Aorta (tissue), 5 donors: ENCODE measurements at regions not wholly inside any gene's neighbourhood (a gene's known extent, or its start where the extent isn't known, plus 50 kb on each side); places are given as distances from the start of the nearest gene placed in this dataset.

Experiments used
- ATAC-seq: fragments of 200-7000 bp; cut with Tn5 transposase; one replicate; pipeline ENCODE4 v1.9.1; 2022; ENCODE audit warnings: moderate library complexity; ENCODE audit not compliant: low FRiP score
- DNase-seq, 2 donors: peaks; one replicate each; pipeline ENCODE4 v3.0.0-alpha.2; 2020
- H3K27ac ChIP-seq, 2 donors: one replicate each; pipeline ENCODE4 v1.5.1; 2013; ENCODE audit warnings: low read length in 2 of 2, mild to moderate bottlenecking in 2 of 2, moderate library complexity in 2 of 2, control low read depth in 1 of 2, inconsistent platforms in 1 of 2, low read depth in 1 of 2
- H3K27me3 ChIP-seq, 2 donors: one replicate each; pipeline ENCODE4 v1.6.1; 2013; ENCODE audit warnings: control low read depth in 1 of 2, low read length in 1 of 2, mild to moderate bottlenecking in 1 of 2, moderate library complexity in 1 of 2; ENCODE audit not compliant: insufficient read depth in 2 of 2, control insufficient read depth in 1 of 2
- H3K36me3 ChIP-seq, 2 donors: one replicate each; pipeline ENCODE4 v1.6.1; 2013; ENCODE audit warnings: control low read depth in 1 of 2, low read length in 1 of 2, mild to moderate bottlenecking in 1 of 2; ENCODE audit not compliant: insufficient read depth in 2 of 2, control insufficient read depth in 1 of 2
- H3K4me1 ChIP-seq, 2 donors: one replicate each; pipeline ENCODE4 v1.6.1; 2013; ENCODE audit warnings: low read length in 2 of 2, control low read depth in 1 of 2, mild to moderate bottlenecking in 1 of 2, moderate library complexity in 1 of 2; ENCODE audit not compliant: insufficient read depth in 2 of 2, control insufficient read depth in 1 of 2
- H3K4me3 ChIP-seq, 2 donors: one replicate each; pipeline ENCODE4 v1.5.1; 2013; ENCODE audit warnings: low read length in 2 of 2, control low read depth in 1 of 2, mild to moderate bottlenecking in 1 of 2
- H3K9me3 ChIP-seq: one replicate; pipeline ENCODE4 v1.6.1; 2013; ENCODE audit warnings: mild to moderate bottlenecking, low read length; ENCODE audit not compliant: control insufficient read depth
- WGBS, 2 donors: extraction: QIAGEN DNeasy Blood & Tissue Kit; methylation state at CpG; one replicate each; pipeline ENCODE4 v1.1.7; 2013; 5-methylcytosine and 5-hydroxymethylcytosine counted together
- intact Hi-C, 2 donors: fragments of 100-400 bp; cut with DNase I; formaldehyde crosslinking; loops; one replicate each; pipeline versions ENCODE4 v1.14.2 to v1.15.0; 2022
- donor health status: healthy with polysubstance abuse.
- donor health status: Bipolar disorder and iron deficiency.
- donor health status: DM: no; HTN: no; CAD: no.
- donor health status: DM: no; HTN: no; CAD: no.
- donor health status: DM: yes; HTN: yes; CAD: no.

DNA sequence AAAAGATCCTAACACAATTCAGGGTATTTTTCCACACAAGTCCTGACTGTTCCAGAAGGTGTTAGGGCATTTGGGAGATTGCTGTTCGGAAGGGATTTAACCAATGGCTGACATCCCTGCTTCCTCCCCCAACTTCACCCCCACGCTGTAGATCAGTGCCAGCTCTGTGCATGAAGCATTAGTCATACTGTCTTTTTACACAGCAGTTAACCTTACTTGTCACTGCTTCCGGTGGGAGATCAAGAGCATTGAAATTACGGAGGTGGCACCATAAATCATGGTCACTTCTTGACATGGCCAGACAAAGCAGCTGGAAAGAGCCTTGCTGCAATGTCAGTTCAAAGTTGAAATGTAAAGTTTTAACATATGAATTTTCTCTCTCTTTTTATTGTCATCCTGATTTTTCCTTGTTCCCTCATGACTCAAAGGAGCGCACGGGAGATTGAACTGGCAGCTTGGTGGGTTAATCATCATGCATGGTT is 70.2 kb downstream of the HRH4 start:
- ATAC-seq: no peak

DNA sequence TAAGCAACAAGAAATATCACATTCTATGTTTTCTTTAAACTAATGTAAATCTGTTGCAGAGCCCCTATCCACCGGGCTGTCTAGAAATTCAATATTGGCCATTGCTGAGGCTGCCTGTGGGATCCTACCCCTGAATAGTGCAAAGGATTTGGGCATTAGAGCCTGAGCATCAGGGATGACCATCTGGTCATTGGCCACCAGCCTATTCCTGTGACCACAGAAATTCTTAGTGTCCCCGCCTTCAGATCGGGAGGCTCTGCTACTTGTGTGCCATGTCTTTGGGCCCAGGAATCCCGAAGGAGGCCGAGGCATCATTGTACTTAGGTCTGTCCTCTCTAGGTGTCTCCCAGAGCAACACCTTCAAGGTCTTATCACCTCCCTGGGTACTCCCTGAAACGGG is 73.8 kb downstream of the HRH4 start:
- Histone ChIP-seq H3K4me3 (no peak overlapping the region), H3K27ac (no peak overlapping the region), H3K4me1 (peaks cover 0 to 4% of the 10 kb centered on the region in 2 donors), H3K9me3 (no peaks in the 10 kb centered on the region), H3K27me3 (peaks cover 0 to 2% of the 10 kb centered on the region in 2 donors), H3K36me3 (no peaks in the 10 kb centered on the region)
- ATAC-seq: no peak
- WGBS, 2 donors: 91 to 95% methylated on average over 6 of the region's 6 CpGs
- DNase-seq: no peak
- intact Hi-C loops: no loop called here

More for the DNA sequence above, 70.2 kb downstream of the HRH4 start:
- no peak overlapping the region for H3K4me3 ChIP-seq
- no peak overlapping the region for H3K27ac ChIP-seq
- H3K4me1 ChIP-seq: peaks cover 0 to 4% of the 10 kb centered on the region in 2 donors
- peaks cover 0 to 2% of the 10 kb centered on the region in 2 donors for H3K27me3 ChIP-seq
- H3K9me3 ChIP-seq: no peaks in the 10 kb centered on the region
- 8 to 9% methylated on average over 6 of the region's 6 CpGs for WGBS, 2 donors
- intact Hi-C loops: no loop called here
- no peak for DNase-seq
- no peaks in the 10 kb centered on the region for H3K36me3 ChIP-seq

DNA sequence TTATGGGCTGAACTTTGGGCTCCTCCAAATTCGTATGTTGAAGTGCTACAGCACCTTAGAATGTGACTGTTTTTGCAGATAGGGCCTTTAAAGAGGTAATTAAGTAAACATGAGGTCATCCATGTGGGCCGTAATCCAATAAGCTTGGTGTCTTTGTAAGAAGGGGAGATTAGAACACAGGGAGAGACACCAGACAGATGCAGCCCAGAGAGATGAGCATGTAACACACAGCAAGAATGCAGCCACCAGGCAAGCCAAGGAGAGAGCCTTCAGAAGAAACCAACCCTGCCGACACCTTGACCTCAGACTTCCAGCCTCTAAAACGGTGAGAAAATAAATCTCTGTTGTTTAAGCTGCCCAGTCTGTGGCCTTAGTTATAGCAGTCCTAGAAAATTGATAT is 74.3 kb downstream of the HRH4 start:
- WGBS, 2 donors: 69 to 70% methylated on average over 4 of the region's 4 CpGs
- DNase-seq: no peak

DNA sequence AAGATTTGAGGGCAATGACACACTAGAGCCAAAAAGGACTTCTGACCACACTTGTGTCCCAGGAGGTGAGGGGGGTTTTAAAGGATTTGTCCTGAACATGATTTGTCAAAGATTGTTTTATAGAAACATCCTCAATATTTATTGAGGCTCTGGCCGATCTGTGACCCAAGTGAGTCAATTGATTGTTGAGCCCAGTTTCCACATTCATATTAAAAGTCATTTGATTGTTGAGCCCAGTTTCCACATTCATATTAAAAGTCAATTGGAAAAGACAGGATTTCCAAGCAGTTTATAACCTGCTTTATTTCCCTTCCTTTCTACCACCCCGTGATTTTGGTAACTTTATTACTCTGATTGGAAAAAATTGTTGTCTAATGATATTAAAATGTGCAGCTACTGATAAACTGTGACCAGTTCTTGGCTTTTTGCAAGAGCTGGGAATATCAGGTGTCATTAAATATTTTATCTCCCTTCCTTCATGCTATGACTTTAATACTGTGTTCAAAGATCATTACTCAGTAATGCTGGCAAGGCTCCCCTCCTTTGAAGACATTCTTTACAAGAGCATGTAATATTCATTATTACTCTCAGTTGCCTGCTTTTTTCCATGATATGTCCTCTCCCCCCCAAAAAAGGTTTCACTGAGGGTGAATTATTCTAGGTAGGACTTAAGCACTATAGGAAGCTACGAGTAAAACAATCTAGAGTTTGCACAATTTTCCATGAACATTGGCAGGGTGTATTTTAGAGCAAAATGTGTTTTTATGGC is 75.3 kb downstream of the HRH4 start:
- ATAC-seq (no peak), DNase-seq (no peak)
- peaks cover 0 to 2% of the 10 kb centered on the region in 2 donors for H3K27me3 ChIP-seq
- H3K4me3 ChIP-seq: no peak overlapping the region
- H3K9me3 ChIP-seq: no peaks in the 10 kb centered on the region
- WGBS, 2 donors: 68 to 70% methylated on average over 3 of the region's 3 CpGs
- H3K36me3 ChIP-seq: no peaks in the 10 kb centered on the region
- H3K27ac ChIP-seq: no peak overlapping the region
- intact Hi-C loops: no loop called here
- peaks cover 0 to 2% of the 10 kb centered on the region in 2 donors for H3K4me1 ChIP-seq

More for the DNA sequence above, 74.3 kb downstream of the HRH4 start:
- Histone ChIP-seq H3K4me3 (no peak overlapping the region), H3K9me3 (no peaks in the 10 kb centered on the region), H3K27me3 (peaks cover 0 to 2% of the 10 kb centered on the region in 2 donors), H3K36me3 (no peaks in the 10 kb centered on the region), H3K4me1 (peaks cover 0 to 4% of the 10 kb centered on the region in 2 donors), H3K27ac (no peak overlapping the region)
- intact Hi-C loops: no loop called here
- no peak for ATAC-seq

DNA sequence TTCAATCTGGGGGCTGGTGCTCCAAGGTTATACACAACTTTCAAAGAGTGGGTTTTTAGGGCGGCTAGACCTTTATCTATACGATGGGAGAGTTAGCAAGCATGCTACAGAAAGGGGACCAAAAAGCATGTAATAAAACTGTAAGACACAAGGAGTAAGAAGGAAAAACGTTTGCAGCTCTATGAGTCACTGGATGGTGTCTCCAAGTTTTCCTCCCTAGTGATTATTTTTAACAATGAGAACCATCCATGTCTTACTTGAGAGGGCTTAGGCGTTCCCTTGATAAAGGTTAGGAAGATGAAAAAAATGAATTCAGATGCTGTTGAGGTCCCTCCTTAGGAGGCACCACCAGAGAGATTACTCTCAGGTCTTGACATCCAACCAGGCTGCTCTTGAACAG is 75.9 kb downstream of the HRH4 start:
- no peak overlapping the region for H3K4me3 ChIP-seq
- WGBS, 2 donors: 51 to 52% methylated on average over 4 of the region's 4 CpGs
- no peaks in the 10 kb centered on the region for H3K4me1 ChIP-seq
- ATAC-seq (peak; percentile 51), DNase-seq (no peak)
- intact Hi-C loops: no loop called here
- no peak overlapping the region for H3K27ac ChIP-seq
- H3K36me3 ChIP-seq: no peaks in the 10 kb centered on the region
- H3K27me3 ChIP-seq: peaks cover 0 to 2% of the 10 kb centered on the region in 2 donors
- H3K9me3 ChIP-seq: no peaks in the 10 kb centered on the region

DNA sequence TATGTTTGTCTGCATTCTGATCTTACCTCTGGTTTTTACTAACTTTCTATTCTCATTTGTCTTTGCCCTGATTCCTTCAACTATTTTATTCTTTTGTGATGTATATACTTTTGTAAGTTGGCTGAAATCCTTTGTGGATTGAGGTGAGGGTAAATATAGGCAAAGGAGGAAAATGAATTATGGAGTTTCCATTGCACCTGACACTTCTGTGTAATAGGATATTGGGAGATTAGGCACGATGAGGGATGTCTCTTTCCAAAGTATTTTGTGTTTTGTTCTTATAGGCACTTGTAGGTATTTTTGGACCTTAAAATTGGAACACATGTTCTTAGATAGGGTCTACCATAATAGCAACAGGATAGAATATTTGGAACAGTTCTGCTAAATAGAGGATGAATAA is 76.4 kb downstream of the HRH4 start:
- 48 to 54% methylated on average over 1 of the region's 1 CpG for WGBS, 2 donors
- no peaks in the 10 kb centered on the region for H3K9me3 ChIP-seq

DNA sequence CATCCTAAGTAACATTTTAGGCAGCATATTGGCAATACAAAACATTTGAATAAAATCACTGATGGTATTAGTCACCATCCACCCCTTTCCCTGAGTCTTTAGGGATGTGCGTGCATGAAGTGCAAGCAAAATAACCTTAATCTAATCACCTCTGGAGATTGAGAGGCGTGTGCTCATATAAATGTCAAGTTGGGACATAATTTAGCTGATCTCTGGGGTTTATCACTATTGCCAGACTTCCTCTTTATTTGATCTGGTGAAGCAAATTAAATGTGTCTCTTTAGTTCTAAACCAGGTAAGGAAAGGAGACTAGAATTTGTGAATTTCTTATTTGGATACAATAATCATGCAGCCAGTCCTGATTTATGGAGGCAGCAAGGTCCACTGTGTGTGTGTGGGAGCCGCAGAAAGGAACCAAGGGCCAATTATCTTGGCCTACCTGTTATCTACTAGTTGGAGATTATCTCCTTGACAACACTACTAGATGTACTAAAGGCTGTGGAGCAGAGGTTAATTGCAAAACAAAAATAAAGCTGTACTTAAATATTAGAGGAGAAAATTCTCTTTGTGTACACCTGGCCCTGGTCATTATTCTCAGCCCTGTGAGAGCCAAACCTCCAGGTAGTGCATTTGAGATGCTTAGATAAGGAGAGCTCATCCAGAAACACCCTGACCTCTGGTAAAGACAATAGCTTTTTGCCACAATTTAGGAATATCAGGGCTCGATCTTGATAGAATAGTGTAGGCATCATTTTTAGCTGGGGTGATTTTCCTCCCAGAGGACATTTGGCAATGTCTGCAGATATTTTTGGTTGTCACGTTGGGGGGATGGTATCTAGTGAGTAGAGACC is 78.2 kb downstream of the HRH4 start:
- DNase-seq (no peak), ATAC-seq (no peak)
- WGBS, 2 donors: 61% methylated on average over 5 of the region's 5 CpGs
- intact Hi-C loops: no loop called here
- no peaks in the 10 kb centered on the region for H3K9me3 ChIP-seq
- H3K36me3 ChIP-seq: no peaks in the 10 kb centered on the region
- H3K27me3 ChIP-seq: no peaks in the 10 kb centered on the region
- H3K27ac ChIP-seq: no peak overlapping the region
- no peak overlapping the region for H3K4me3 ChIP-seq
- no peaks in the 10 kb centered on the region for H3K4me1 ChIP-seq

More for the DNA sequence above, 76.4 kb downstream of the HRH4 start:
- Histone ChIP-seq H3K27me3 (peaks cover 0 to 2% of the 10 kb centered on the region in 2 donors), H3K4me3 (no peak overlapping the region), H3K27ac (no peak overlapping the region), H3K36me3 (no peaks in the 10 kb centered on the region), H3K4me1 (no peaks in the 10 kb centered on the region)
- intact Hi-C loops: no loop called here
- no peak for ATAC-seq
- no peak for DNase-seq

DNA sequence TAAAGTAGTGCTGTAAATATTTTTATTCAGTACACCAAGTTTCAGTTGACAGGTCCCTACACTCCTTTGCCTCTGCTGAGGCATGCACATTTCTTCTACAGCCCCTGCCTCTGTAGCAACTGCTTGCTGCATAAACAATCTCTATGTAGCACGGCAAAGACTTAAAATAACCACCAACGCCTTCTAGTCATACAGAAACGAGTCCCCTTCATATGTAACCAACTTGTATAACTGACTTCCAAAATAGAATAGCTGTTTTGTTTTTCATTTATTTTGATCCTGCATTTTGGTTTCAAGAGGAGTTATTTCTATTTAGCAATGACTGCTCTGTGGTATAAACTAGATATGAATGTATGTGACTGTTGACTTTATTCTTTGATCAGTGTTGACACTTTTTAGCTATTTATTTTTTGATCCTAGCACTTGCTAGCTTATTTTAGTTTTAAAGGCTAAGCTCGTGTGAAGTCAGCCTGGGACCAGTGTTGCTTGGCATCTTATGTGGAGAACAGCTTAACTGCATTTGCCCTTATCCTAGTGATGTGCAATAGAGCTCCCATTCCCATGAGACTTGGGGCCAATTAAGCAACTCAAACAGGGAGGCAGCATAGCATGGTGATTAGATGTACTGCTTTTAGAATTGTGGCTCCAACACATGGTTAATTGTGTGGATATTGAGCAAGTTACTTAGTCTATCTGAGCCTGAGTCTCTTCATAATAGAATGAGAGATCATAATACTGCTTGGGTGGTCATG is 79.6 kb downstream of the HRH4 start:
- no peaks in the 10 kb centered on the region for H3K4me1 ChIP-seq
- no peaks in the 10 kb centered on the region for H3K36me3 ChIP-seq
- no peaks in the 10 kb centered on the region for H3K27me3 ChIP-seq
- DNase-seq (no peak), ATAC-seq (no peak)
- no peak overlapping the region for H3K4me3 ChIP-seq
- H3K9me3 ChIP-seq: no peaks in the 10 kb centered on the region
- WGBS, 2 donors: 7 to 13% methylated on average over 4 of the region's 4 CpGs
- intact Hi-C loops: no loop called here
- H3K27ac ChIP-seq: no peak overlapping the region
